Stomach (tissue), 8 donors: ENCODE measurements at regions not wholly inside any gene's neighbourhood (a gene's known extent, or its start where the extent isn't known, plus 50 kb on each side); places are given as distances from the start of the nearest gene placed in this dataset.
A peak's percentile ranks its signal among the peaks of the same experiment; 100 is the strongest.

Experiments
- DNase-seq, 2 donors: peaks; one replicate each; pipeline versions ENCODE4 v3.0.0 to v3.0.0-alpha.2; 2013 to 2019
- H3K27ac ChIP-seq, 5 donors: fragments of 200-600 bp in 4 of 5; sonication (generic) in 4 of 5; one replicate each; pipeline ENCODE4 v1.5.1; 2013 to 2019; ENCODE audit warnings: mild to moderate bottlenecking in 1 of 5, moderate library complexity in 1 of 5
- H3K27me3 ChIP-seq, 3 donors: fragments of 200-600 bp; sonication (generic); one replicate each; pipeline ENCODE4 v1.5.1; 2017 to 2019; ENCODE audit warnings: mixed run types in 1 of 3
- H3K36me3 ChIP-seq, 4 donors: fragments of 200-600 bp; sonication (generic); 1 replicate in 3 of 4; 2 replicates in 1 of 4; pipeline ENCODE4 v1.5.1; 2016 to 2019
- H3K4me1 ChIP-seq, 4 donors: fragments of 200-600 bp; sonication (generic); one replicate each; pipeline ENCODE4 v1.5.1; 2016 to 2019
- H3K4me3 ChIP-seq, 4 donors: fragments of 200-600 bp; sonication (generic) in 3 of 4; one replicate each; pipeline ENCODE4 v1.5.1; 2016 to 2019; ENCODE audit warnings: mild to moderate bottlenecking in 1 of 4
- H3K9me3 ChIP-seq, 4 donors: fragments of 200-600 bp; sonication (generic); one replicate each; pipeline ENCODE4 v1.5.1; 2016 to 2019
- EP300 ChIP-seq: sonication (generic); formaldehyde crosslinking; IDR thresholded peaks from one replicate; pipeline ENCODE4 v1.6.1; 2017; ENCODE audit warnings: antibody characterized with exemption
- POLR2A ChIP-seq, 4 donors: fragments of 450-650 bp; IDR thresholded peaks; one replicate each; pipeline ENCODE4 v1.6.1; 2016; ENCODE audit warnings: antibody characterized with exemption in 4 of 4, control low read depth in 2 of 4, mild to moderate bottlenecking in 1 of 4, moderate library complexity in 1 of 4
- POLR2AphosphoS5 ChIP-seq, 3 donors: sonication (generic); formaldehyde crosslinking; IDR thresholded peaks; one replicate each; pipeline ENCODE4 v1.6.1; 2016; ENCODE audit warnings: antibody characterized with exemption in 3 of 3
- WGBS, 5 donors: extraction: QIAGEN DNeasy Blood & Tissue Kit in 3 of 5; methylation state at CpG; one replicate each; pipeline versions ENCODE4 v1.1.5 to v1.1.7; 2013 to 2018; 5-methylcytosine and 5-hydroxymethylcytosine counted together
- intact Hi-C: fragments of 100-400 bp; cut with DNase I; formaldehyde crosslinking; loops from one replicate; pipeline ENCODE4 v1.15.1; 2023; ENCODE audit warnings: low total_unique reads
- TF ChIP-seq, protein P1 (sequence below), 7 experiments: fragments of 450-650 bp in 4 of 7; fragments of 200-600 bp in 3 of 7; sonication (generic) in 3 of 7; IDR thresholded peaks; one replicate each; pipeline ENCODE4 v1.5.1; 2016 to 2019; ENCODE audit warnings: antibody characterized with exemption in 7 of 7, control low read depth in 2 of 7, mild to moderate bottlenecking in 1 of 7
- donor health status: healthy with polysubstance abuse.
- donor health status: Bipolar disorder and iron deficiency.
- donor health status: healthy.

DNA sequence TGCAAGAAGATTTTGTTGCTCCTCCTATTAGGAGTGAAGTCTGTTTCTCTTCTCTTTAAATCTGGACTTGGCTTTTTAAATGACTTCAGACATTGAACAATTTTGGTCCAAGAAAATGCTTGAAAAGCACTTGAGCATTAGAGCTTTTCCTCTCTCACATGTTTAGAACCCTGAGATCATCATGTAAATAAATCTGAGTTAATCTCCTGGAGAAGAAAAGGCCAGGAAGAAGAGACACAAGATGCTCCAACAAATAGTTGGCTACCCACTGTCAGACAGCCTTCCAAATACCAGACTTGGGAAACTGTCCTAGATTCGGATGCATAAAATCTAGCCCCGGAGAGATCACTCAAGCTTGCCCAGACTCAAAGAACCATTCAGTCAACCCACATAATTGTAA, 1353.1 kb upstream of the ADGRL4 start:
- TF ChIP-seq, protein P1, sequence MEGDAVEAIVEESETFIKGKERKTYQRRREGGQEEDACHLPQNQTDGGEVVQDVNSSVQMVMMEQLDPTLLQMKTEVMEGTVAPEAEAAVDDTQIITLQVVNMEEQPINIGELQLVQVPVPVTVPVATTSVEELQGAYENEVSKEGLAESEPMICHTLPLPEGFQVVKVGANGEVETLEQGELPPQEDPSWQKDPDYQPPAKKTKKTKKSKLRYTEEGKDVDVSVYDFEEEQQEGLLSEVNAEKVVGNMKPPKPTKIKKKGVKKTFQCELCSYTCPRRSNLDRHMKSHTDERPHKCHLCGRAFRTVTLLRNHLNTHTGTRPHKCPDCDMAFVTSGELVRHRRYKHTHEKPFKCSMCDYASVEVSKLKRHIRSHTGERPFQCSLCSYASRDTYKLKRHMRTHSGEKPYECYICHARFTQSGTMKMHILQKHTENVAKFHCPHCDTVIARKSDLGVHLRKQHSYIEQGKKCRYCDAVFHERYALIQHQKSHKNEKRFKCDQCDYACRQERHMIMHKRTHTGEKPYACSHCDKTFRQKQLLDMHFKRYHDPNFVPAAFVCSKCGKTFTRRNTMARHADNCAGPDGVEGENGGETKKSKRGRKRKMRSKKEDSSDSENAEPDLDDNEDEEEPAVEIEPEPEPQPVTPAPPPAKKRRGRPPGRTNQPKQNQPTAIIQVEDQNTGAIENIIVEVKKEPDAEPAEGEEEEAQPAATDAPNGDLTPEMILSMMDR (IDR thresholded peaks at IDR 0.05): no peak
- TF ChIP-seq POLR2A (IDR thresholded peaks at IDR 0.05) (no peak), EP300 (no peak), POLR2AphosphoS5 (IDR thresholded peaks at IDR 0.05) (no peak)
- no peak overlapping the region for H3K4me3 ChIP-seq
- no peaks in the 10 kb centered on the region for H3K27me3 ChIP-seq
- H3K36me3 ChIP-seq: no peaks in the 10 kb centered on the region
- 75 to 86% (median 82%) methylated on average over 2 of the region's 2 CpGs for WGBS, 5 donors
- peak in 1 of 2 donors; percentile 4 for DNase-seq
- no peak overlapping the region for H3K27ac ChIP-seq
- H3K4me1 ChIP-seq: no peaks in the 10 kb centered on the region
- peaks cover 0 to 5% (median 0%) of the 10 kb centered on the region in 4 donors for H3K9me3 ChIP-seq
- intact Hi-C loops: no loop called here

DNA sequence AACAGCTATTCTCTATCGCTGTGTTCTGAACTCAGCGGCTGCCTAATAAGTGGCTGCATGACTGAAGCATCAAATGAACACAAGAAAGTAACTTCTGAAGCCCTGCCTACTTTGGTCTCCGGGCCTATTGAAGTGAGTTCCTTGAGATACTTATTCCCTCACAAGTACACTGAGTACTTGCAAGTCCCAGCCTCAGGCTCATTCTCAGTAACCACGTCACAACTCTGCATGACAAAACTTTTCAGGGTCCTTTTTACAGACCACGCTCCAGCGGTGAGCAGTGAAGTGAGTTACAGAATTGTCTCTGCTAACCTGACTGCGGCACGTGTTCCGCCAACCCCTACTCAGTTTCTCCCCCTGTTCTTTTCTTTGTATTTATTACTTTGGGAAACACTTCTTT, 1342.7 kb upstream of the ADGRL4 start:
- Histone ChIP-seq H3K36me3 (no peaks in the 10 kb centered on the region), H3K4me1 (no peaks in the 10 kb centered on the region), H3K27ac (no peak overlapping the region), H3K27me3 (no peaks in the 10 kb centered on the region), H3K4me3 (no peak overlapping the region), H3K9me3 (no peaks in the 10 kb centered on the region)
- 87 to 94% (median 92%) methylated on average over 9 of the region's 9 CpGs for WGBS, 5 donors
- intact Hi-C loops: no loop called here
- DNase-seq: no peak
- no peak for TF ChIP-seq EP300
- no peak for TF ChIP-seq POLR2AphosphoS5 (IDR thresholded peaks at IDR 0.05)
- TF ChIP-seq POLR2A (IDR thresholded peaks at IDR 0.05): no peak
- TF ChIP-seq, protein P1 (IDR thresholded peaks at IDR 0.05): no peak

DNA sequence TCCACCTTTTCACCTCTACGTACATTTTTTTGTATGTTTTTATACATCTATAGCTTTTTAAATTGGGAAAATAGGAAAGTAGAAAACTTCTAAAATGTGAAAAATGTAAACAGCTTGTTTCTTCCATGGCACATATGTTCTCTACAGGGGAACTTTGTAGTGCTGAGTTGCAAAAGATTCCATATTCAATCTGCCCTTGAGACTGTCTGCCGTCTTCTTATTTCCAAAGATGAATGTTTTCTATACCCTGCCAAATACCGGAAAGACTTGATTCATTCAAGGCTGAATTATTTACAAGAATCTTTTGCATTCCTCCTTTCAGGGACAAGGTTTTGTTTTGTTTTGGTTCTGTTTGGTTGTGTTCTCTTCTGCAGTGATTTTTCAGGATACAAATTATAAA, 1334.5 kb upstream of the ADGRL4 start:
- TF ChIP-seq POLR2A (IDR thresholded peaks at IDR 0.05) (no peak), EP300 (no peak)
- H3K27ac ChIP-seq: no peak overlapping the region
- intact Hi-C loops: no loop called here
- no peaks in the 10 kb centered on the region for H3K4me1 ChIP-seq
- WGBS, 5 donors: 71 to 86% (median 78%) methylated on average over 3 of the region's 3 CpGs
- H3K36me3 ChIP-seq: no peaks in the 10 kb centered on the region
- H3K27me3 ChIP-seq: no peaks in the 10 kb centered on the region
- H3K4me3 ChIP-seq: no peak overlapping the region
- H3K9me3 ChIP-seq: peaks cover 0 to 22% (median 3%) of the 10 kb centered on the region in 4 donors
- DNase-seq: no peak

DNA sequence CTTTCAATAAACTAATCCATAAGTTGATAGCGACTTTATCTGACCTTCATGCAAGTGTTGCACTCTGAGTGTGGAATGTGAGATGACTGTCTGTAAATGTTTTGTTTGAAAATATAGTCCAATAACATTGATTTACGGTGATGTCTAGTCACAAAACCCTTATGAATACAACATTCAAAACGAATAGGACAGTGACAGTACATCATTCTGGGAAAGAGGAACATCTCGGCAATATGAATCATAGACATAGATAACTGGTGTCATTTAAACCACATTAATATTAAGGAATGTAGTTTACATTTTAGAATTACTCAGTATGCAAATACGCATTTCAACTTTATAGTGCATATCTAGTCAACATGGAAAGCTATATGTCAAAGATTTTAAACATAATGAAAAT, 1311.6 kb upstream of the ADGRL4 start:
- Histone ChIP-seq H3K9me3 (no peaks in the 10 kb centered on the region), H3K36me3 (no peaks in the 10 kb centered on the region), H3K27me3 (no peaks in the 10 kb centered on the region), H3K27ac (no peak overlapping the region), H3K4me1 (no peaks in the 10 kb centered on the region), H3K4me3 (no peak overlapping the region)
- DNase-seq: no peak
- WGBS, 5 donors: 66 to 81% (median 74%) methylated on average over 5 of the region's 5 CpGs
- intact Hi-C loops: no loop called here
- no peak for TF ChIP-seq POLR2AphosphoS5 (IDR thresholded peaks at IDR 0.05)
- TF ChIP-seq, protein P1 (IDR thresholded peaks at IDR 0.05): no peak
- no peak for TF ChIP-seq EP300
- TF ChIP-seq POLR2A (IDR thresholded peaks at IDR 0.05): no peak

DNA sequence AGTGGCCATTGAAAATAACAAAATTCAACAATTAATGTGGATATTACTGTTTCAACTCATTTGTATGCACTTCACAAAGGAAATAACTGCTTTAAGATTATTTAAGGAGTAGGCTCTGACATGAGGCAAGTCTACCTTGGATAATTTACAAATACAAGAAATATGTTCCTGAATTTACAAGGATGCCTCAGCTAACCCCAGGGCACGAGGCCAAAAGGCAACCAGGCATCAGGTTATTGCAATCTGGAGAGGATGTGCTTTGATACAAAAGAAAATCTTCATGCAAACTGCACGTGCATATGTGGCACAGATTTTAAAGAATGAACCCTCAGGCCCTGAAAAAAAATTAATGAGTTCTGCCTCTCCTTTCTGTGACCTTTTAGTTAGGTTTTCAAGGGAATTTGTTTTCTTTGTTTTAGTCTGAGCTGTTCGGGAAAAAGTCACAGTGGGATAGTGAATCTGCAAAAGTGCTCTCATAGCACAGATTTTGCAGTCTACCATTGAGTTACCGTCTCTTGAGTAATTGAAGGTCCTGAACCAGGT, 1304.2 kb upstream of the ADGRL4 start:
- WGBS, 5 donors: 60 to 68% (median 66%) methylated on average over 4 of the region's 4 CpGs
- intact Hi-C loops: no loop called here
- no peak for TF ChIP-seq POLR2AphosphoS5 (IDR thresholded peaks at IDR 0.05)
- TF ChIP-seq, protein P1 (IDR thresholded peaks at IDR 0.05): no peak
- no peak for TF ChIP-seq POLR2A (IDR thresholded peaks at IDR 0.05)
- no peak for TF ChIP-seq EP300

More for the DNA sequence above, 1304.2 kb upstream of the ADGRL4 start:
- no peaks in the 10 kb centered on the region for H3K27me3 ChIP-seq
- H3K4me1 ChIP-seq: no peaks in the 10 kb centered on the region
- no peaks in the 10 kb centered on the region for H3K9me3 ChIP-seq
- H3K36me3 ChIP-seq: no peaks in the 10 kb centered on the region
- no peak for DNase-seq
- H3K4me3 ChIP-seq: no peak overlapping the region
- no peak overlapping the region for H3K27ac ChIP-seq
